HCT116 (cell line): ENCODE measurements at regions not wholly inside any gene's neighbourhood (a gene's known extent, or its start where the extent isn't known, plus 50 kb on each side); places are given as distances from the start of the nearest gene placed in this dataset.

Source experiments
- ATAC-seq: fragments of 200-7000 bp; cut with Tn5 transposase; 2 replicates; pipeline ENCODE4 v1.9.1; 2020; ENCODE audit warnings: mild to moderate bottlenecking, moderate library complexity
- BruUV-seq: library from RNA; stranded (reverse); fragments of 400-500 nt; replicated peaks from 2 replicates; lab custom pipeline; 2021; lab: Mats Ljungman, UMichigan
- CTCF ChIA-PET: fragments of 300-600 bp; sonication (Branson Sonifier 250); formaldehyde crosslinking; loops from one replicate; lab custom pipeline; 2021; ENCODE audit warnings: antibody characterized with exemption; lab: Charles Lee
- POLR2A ChIA-PET: fragments of 300-600, 350-600 bp; sonication (Branson Sonifier 250); formaldehyde crosslinking; loops from one replicate; lab custom pipeline; 2021; ENCODE audit warnings: antibody characterized with exemption; lab: Charles Lee
- RAD21 ChIA-PET, 2 experiments: fragments of 300-600 bp; sonication (Branson Sonifier 250); formaldehyde crosslinking; loops; one replicate each; lab custom pipeline; 2023; ENCODE audit warnings: low total read pairs in 2 of 2; ENCODE audit not compliant: uncharacterized antibody in 2 of 2, unreplicated experiment in 2 of 2, low non-redundant PET in 1 of 2; lab: Charles Lee
- DNase-seq: peaks from one replicate; pipeline ENCODE4 v3.0.0-alpha.2; 2010; ENCODE audit warnings: low read depth, low spot score
- H2AFZ ChIP-seq: fragments of 200-600 bp; shearing (Covaris generic), sonication (generic); 2 replicates; pipeline ENCODE4 v1.6.1; 2017; ENCODE audit warnings: low read depth, mixed run types, mixed read lengths, antibody characterized with exemption, low read length; ENCODE audit not compliant: poor library complexity, severe bottlenecking
- H3K27ac ChIP-seq: 2 replicates; pipeline ENCODE4 v1.5.1; 2012; ENCODE audit warnings: low read depth, low read length
- H3K27me3 ChIP-seq: fragments of 200-600 bp; sonication (generic); 2 replicates; pipeline ENCODE4 v1.6.1; 2016; ENCODE audit warnings: mixed run types, low read length, mixed read lengths; ENCODE audit not compliant: insufficient read depth
- H3K36me3 ChIP-seq, 2 experiments: fragments of 200-500 bp in 1 of 2; fragments of 200-600 bp in 1 of 2; sonication (Bioruptor generic) in 1 of 2; sonication (generic) in 1 of 2; 2 replicates each; pipeline versions ENCODE4 v1.5.1 to v1.6.1; 2014 to 2016; ENCODE audit warnings: low read length in 2 of 2, inconsistent platforms in 1 of 2, mixed read lengths in 1 of 2, mixed run types in 1 of 2; ENCODE audit not compliant: insufficient read depth in 2 of 2, control insufficient read depth in 1 of 2
- H3K4me1 ChIP-seq, 2 experiments: fragments of 200-600 bp in 1 of 2; sonication (generic) in 1 of 2; 2 replicates each; pipeline versions ENCODE4 v1.5.1 to v1.6.1; 2012 to 2017; ENCODE audit warnings: low read length in 2 of 2, inconsistent platforms in 1 of 2, mild to moderate bottlenecking in 1 of 2, mixed read lengths in 1 of 2, mixed run types in 1 of 2, moderate library complexity in 1 of 2; ENCODE audit not compliant: insufficient read depth in 2 of 2, control insufficient read depth in 1 of 2
- H3K4me2 ChIP-seq: fragments of 200-600 bp; sonication (generic); 2 replicates; pipeline ENCODE4 v1.6.1; 2017; ENCODE audit warnings: mixed run types, low read length, mixed read lengths
- H3K4me3 ChIP-seq, 2 experiments: fragments of 200-600 bp in 1 of 2; sonication (generic) in 1 of 2; replicated peaks in 1 of 2; 2 replicates each; pipeline ENCODE4 v1.5.1; 2011 to 2016; ENCODE audit warnings: low read length in 2 of 2, control low read depth in 1 of 2, low read depth in 1 of 2, mild to moderate bottlenecking in 1 of 2, mixed read lengths in 1 of 2, mixed run types in 1 of 2
- H3K79me2 ChIP-seq: fragments of 200-600 bp; sonication (generic); 2 replicates; pipeline ENCODE4 v1.6.1; 2017; ENCODE audit warnings: mild to moderate bottlenecking, mixed run types, low read length, moderate library complexity, mixed read lengths; ENCODE audit not compliant: insufficient read depth
- H3K9ac ChIP-seq: fragments of 200-600 bp; sonication (generic); 2 replicates; pipeline ENCODE4 v1.6.1; 2016; ENCODE audit warnings: low read length, mixed read lengths
- H3K9me2 ChIP-seq: fragments of 200-600 bp; sonication (generic), shearing (Covaris generic); 2 replicates; pipeline ENCODE4 v1.6.1; 2017; ENCODE audit warnings: mixed run types, mild to moderate bottlenecking, moderate library complexity; ENCODE audit not compliant: insufficient read depth
- H3K9me3 ChIP-seq, 2 experiments: fragments of 200-500 bp in 1 of 2; fragments of 200-600 bp in 1 of 2; sonication (Bioruptor generic) in 1 of 2; sonication (generic) in 1 of 2; 2 replicates each; pipeline ENCODE4 v1.6.1; 2014 to 2017; ENCODE audit warnings: low read length in 2 of 2, mixed read lengths in 2 of 2, inconsistent platforms in 1 of 2, low read depth in 1 of 2, mild to moderate bottlenecking in 1 of 2, mixed run types in 1 of 2, moderate library complexity in 1 of 2; ENCODE audit not compliant: control insufficient read depth in 1 of 2, insufficient read depth in 1 of 2
- H4K20me1 ChIP-seq: fragments of 200-600 bp; sonication (generic), shearing (Covaris generic); 2 replicates; pipeline ENCODE4 v1.6.1; 2017; ENCODE audit warnings: mixed run types, mild to moderate bottlenecking, moderate library complexity; ENCODE audit not compliant: insufficient read depth
- CBX3 ChIP-seq: IDR thresholded peaks from 2 replicates; pipeline ENCODE4 v1.6.1; 2012; ENCODE audit warnings: low read depth
- CEBPB ChIP-seq: IDR thresholded peaks from 2 replicates; pipeline ENCODE4 v1.6.1; 2012; ENCODE audit warnings: low read depth
- EGR1 ChIP-seq: IDR thresholded peaks from 2 replicates; pipeline ENCODE4 v1.6.1; 2012; ENCODE audit warnings: low read depth
- ELF1 ChIP-seq: IDR thresholded peaks from 2 replicates; pipeline ENCODE4 v1.6.1; 2012; ENCODE audit warnings: low read depth, borderline replicate concordance
- EZH2 ChIP-seq: fragments of 200-600 bp; sonication (generic); IDR thresholded peaks from 2 replicates; pipeline ENCODE4 v1.6.1; 2017; ENCODE audit warnings: antibody characterized with exemption, mixed run types
- EZH2phosphoT487 ChIP-seq: fragments of 200-600 bp; IDR thresholded peaks from 2 replicates; pipeline ENCODE4 v1.6.1; 2018; ENCODE audit warnings: antibody characterized with exemption, borderline replicate concordance
- JUND ChIP-seq: IDR thresholded peaks from 2 replicates; pipeline ENCODE4 v1.6.1; 2012
- POLR2A ChIP-seq: IDR thresholded peaks from 2 replicates; pipeline ENCODE4 v1.7.0; 2011; ENCODE audit warnings: borderline replicate concordance; ENCODE audit not compliant: insufficient read depth, insufficient read length; ENCODE audit errors: extremely low read depth
- RAD21 ChIP-seq: IDR thresholded peaks from 2 replicates; pipeline ENCODE4 v1.6.1; 2012; ENCODE audit warnings: low read depth, mild to moderate bottlenecking
- SIN3A ChIP-seq: IDR thresholded peaks from 2 replicates; pipeline ENCODE4 v1.6.1; 2012; ENCODE audit warnings: low read depth
- SP1 ChIP-seq: IDR thresholded peaks from 2 replicates; pipeline ENCODE4 v1.6.1; 2012; ENCODE audit warnings: low read depth
- SRF ChIP-seq: IDR thresholded peaks from 2 replicates; pipeline ENCODE4 v1.6.1; 2012; ENCODE audit warnings: low read depth
- YY1 ChIP-seq: IDR thresholded peaks from 2 replicates; pipeline ENCODE4 v1.6.1; 2011; ENCODE audit warnings: low read length, low read depth, moderate library complexity, mild to moderate bottlenecking; ENCODE audit not compliant: insufficient replicate concordance; ENCODE audit errors: extremely low read depth
- ZFX ChIP-seq: fragments of 450-650 bp; IDR thresholded peaks from 2 replicates; pipeline ENCODE4 v1.6.1; 2017
- ZNF274 ChIP-seq: fragments of 200-500 bp; sonication (Bioruptor generic); IDR thresholded peaks from 2 replicates; pipeline ENCODE4 v1.6.1; 2014; ENCODE audit warnings: mild to moderate bottlenecking, low read depth, low read length, inconsistent platforms
- intact Hi-C: fragments of 100-400 bp; cut with micrococcal nuclease; formaldehyde crosslinking; loops from 2 replicates; pipeline ENCODE4 v1.10.0; 2022
- TF ChIP-seq, protein P1 (sequence below): IDR thresholded peaks from 2 replicates; pipeline ENCODE4 v1.6.1; 2011; ENCODE audit warnings: mild to moderate bottlenecking, low read length, moderate library complexity; ENCODE audit not compliant: insufficient replicate concordance; ENCODE audit errors: extremely low read depth
- TF ChIP-seq, protein P2 (sequence below): IDR thresholded peaks from 2 replicates; pipeline ENCODE4 v1.6.1; 2012
- TF ChIP-seq, protein P3 (sequence below): IDR thresholded peaks from 2 replicates; pipeline ENCODE4 v1.6.1; 2012

DNA sequence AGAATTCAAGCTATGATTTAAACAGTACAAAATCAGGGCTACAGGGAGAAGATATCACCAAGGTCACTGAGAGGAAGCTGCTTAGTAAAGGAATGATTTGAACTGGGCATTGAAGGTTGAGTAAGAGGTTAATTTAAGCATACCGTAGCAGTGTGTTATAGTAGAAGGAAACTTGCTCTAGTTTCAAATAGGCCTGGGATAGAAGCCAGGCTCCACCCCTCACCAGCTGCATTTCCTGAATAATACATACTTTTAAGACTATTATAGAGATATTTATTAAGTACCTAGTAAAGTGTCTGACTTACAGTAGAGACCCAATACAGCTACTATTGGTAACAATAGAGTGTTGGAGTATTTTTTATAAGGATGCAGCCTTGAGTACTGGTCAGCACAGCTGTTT lies 118.0 kb upstream of the GLRA2 start:
- ChIA-PET POLR2A (no interaction called here), RAD21 (no interaction called here), CTCF (no interaction called here)
- Histone ChIP-seq H3K4me3 (no peak overlapping the region), H4K20me1 (no peaks in the 10 kb centered on the region), H3K9me3 (no peaks in the 10 kb centered on the region), H3K9me2 (no peaks in the 10 kb centered on the region), H3K27me3 (no peaks in the 10 kb centered on the region), H3K79me2 (no peaks in the 10 kb centered on the region), H2AFZ (no peak overlapping the region), H3K4me1 (no peaks in the 10 kb centered on the region), H3K27ac (no peak overlapping the region), H3K36me3 (no peaks in the 10 kb centered on the region), H3K4me2 (no peak overlapping the region), H3K9ac (no peak overlapping the region)
- intact Hi-C loops: no loop called here
- DNase-seq (no peak), ATAC-seq (no peak)
- TF ChIP-seq YY1: no peak
- no peak for TF ChIP-seq JUND
- no peak for TF ChIP-seq CEBPB
- TF ChIP-seq CBX3: no peak
- TF ChIP-seq EZH2: no peak
- TF ChIP-seq POLR2A: no peak
- TF ChIP-seq EGR1: no peak
- TF ChIP-seq ZNF274: no peak
- TF ChIP-seq ELF1: no peak
- no peak for TF ChIP-seq ZFX
- no TSS peak for BruUV-seq

DNA sequence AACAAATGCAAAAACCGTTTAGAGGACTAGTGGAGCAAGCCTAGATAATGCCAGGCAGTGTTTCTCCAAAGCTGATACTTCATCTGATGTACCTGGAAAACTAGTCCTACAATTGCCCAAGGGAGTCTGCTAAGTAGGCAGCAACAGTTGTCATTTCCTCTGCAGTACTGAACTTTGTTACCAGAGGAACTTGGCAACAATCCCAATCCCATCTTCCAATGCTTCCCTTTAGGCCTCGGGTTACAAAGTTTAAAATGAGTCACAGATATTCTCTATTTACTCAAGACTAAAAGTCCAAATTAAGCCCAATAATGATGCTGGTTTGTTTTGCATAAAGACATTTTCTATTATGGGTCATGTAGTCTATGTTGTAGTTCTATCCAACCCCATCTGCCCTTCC lies 120.0 kb upstream of the GLRA2 start:
- POLR2A ChIA-PET: no interaction called here
- intact Hi-C loops: no loop called here
- no peak for ATAC-seq

More for the DNA sequence above, 120.0 kb upstream of the GLRA2 start:
- no peaks in the 10 kb centered on the region for H3K36me3 ChIP-seq
- H3K4me3 ChIP-seq: no peak overlapping the region
- H4K20me1 ChIP-seq: no peaks in the 10 kb centered on the region
- DNase-seq: no peak
- H3K4me2 ChIP-seq: no peak overlapping the region
- H3K27me3 ChIP-seq: no peaks in the 10 kb centered on the region
- TF ChIP-seq CBX3 (no peak), SP1 (no peak), RAD21 (no peak), SIN3A (no peak), ZNF274 (no peak), EZH2 (no peak), POLR2A (no peak), YY1 (no peak), EZH2phosphoT487 (no peak), SRF (no peak), CEBPB (no peak), EGR1 (no peak)
- TF ChIP-seq, protein P1, sequence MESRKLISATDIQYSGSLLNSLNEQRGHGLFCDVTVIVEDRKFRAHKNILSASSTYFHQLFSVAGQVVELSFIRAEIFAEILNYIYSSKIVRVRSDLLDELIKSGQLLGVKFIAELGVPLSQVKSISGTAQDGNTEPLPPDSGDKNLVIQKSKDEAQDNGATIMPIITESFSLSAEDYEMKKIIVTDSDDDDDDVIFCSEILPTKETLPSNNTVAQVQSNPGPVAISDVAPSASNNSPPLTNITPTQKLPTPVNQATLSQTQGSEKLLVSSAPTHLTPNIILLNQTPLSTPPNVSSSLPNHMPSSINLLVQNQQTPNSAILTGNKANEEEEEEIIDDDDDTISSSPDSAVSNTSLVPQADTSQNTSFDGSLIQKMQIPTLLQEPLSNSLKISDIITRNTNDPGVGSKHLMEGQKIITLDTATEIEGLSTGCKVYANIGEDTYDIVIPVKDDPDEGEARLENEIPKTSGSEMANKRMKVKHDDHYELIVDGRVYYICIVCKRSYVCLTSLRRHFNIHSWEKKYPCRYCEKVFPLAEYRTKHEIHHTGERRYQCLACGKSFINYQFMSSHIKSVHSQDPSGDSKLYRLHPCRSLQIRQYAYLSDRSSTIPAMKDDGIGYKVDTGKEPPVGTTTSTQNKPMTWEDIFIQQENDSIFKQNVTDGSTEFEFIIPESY: no peak
- TF ChIP-seq, protein P2, sequence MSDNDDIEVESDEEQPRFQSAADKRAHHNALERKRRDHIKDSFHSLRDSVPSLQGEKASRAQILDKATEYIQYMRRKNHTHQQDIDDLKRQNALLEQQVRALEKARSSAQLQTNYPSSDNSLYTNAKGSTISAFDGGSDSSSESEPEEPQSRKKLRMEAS: no peak
- TF ChIP-seq, protein P3, sequence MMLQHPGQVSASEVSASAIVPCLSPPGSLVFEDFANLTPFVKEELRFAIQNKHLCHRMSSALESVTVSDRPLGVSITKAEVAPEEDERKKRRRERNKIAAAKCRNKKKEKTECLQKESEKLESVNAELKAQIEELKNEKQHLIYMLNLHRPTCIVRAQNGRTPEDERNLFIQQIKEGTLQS: no peak
- H3K9me2 ChIP-seq: no peaks in the 10 kb centered on the region
- ChIA-PET CTCF (no interaction called here), RAD21 (no interaction called here)
- no peaks in the 10 kb centered on the region for H3K9me3 ChIP-seq
- no peaks in the 10 kb centered on the region for H3K79me2 ChIP-seq
- H3K4me1 ChIP-seq: no peaks in the 10 kb centered on the region
- H3K27ac ChIP-seq: no peak overlapping the region
- H3K9ac ChIP-seq: no peak overlapping the region
- H2AFZ ChIP-seq: no peak overlapping the region
- no TSS peak for BruUV-seq
